ENCODE measurements at regions not wholly inside any gene's neighbourhood (a gene's known extent, or its start where the extent isn't known, plus 50 kb on each side); places are given as distances from the start of the nearest gene placed in this dataset.

- Histone ChIP-seq H3K9me3 (ENCODE audit: control insufficient read depth in 5 of 5, low read length in 5 of 5) (no peaks in the 10 kb centered on the region), H3K9ac (ENCODE audit: low read length in 5 of 5) (no peak overlapping the region), H3K36me3 (ENCODE audit: control insufficient read depth in 5 of 5, insufficient read depth in 5 of 5, low read length in 5 of 5) (no peaks in the 10 kb centered on the region), H3K27me3 (ENCODE audit: control insufficient read depth in 5 of 5, insufficient read depth in 4 of 5, low read length in 5 of 5) (no peaks in the 10 kb centered on the region), H3K4me3 (ENCODE audit: low read depth in 1 of 5, low read length in 5 of 5) (no peak overlapping the region), H3K27ac (ENCODE audit: low read depth, low read length) (no peak overlapping the region), H3K4me1 (ENCODE audit: control insufficient read depth in 5 of 5, insufficient read depth in 5 of 5, low read length in 5 of 5) (no peaks in the 10 kb centered on the region)
Observed at GRCh38 chr4:11919316-11919715, 490.6 kb upstream of the HS3ST1 start.

- Histone ChIP-seq H3K27me3 (ENCODE audit: control insufficient read depth in 5 of 5, insufficient read depth in 4 of 5, low read length in 5 of 5) (no peaks in the 10 kb centered on the region), H3K36me3 (ENCODE audit: control insufficient read depth in 5 of 5, insufficient read depth in 5 of 5, low read length in 5 of 5) (no peaks in the 10 kb centered on the region), H3K9me3 (ENCODE audit: control insufficient read depth in 5 of 5, low read length in 5 of 5) (no peaks in the 10 kb centered on the region), H3K4me1 (ENCODE audit: control insufficient read depth in 5 of 5, insufficient read depth in 5 of 5, low read length in 5 of 5) (no peaks in the 10 kb centered on the region), H3K4me3 (ENCODE audit: low read depth in 1 of 5, low read length in 5 of 5) (no peak overlapping the region), H3K9ac (ENCODE audit: low read length in 5 of 5) (no peak overlapping the region), H3K27ac (ENCODE audit: low read depth, low read length) (no peak overlapping the region)
Observed at GRCh38 chr4:11914406-11914805, 485.7 kb upstream of the HS3ST1 start.

GRCh38 chr4:11912886-11913285 lies 484.2 kb upstream of the HS3ST1 start:
- Histone ChIP-seq H3K27me3 (ENCODE audit: control insufficient read depth in 5 of 5, insufficient read depth in 4 of 5, low read length in 5 of 5) (no peaks in the 10 kb centered on the region), H3K4me1 (ENCODE audit: control insufficient read depth in 5 of 5, insufficient read depth in 5 of 5, low read length in 5 of 5) (no peaks in the 10 kb centered on the region), H3K27ac (ENCODE audit: low read depth, low read length) (no peak overlapping the region), H3K36me3 (ENCODE audit: control insufficient read depth in 5 of 5, insufficient read depth in 5 of 5, low read length in 5 of 5) (no peaks in the 10 kb centered on the region), H3K9ac (ENCODE audit: low read length in 5 of 5) (no peak overlapping the region), H3K9me3 (ENCODE audit: control insufficient read depth in 5 of 5, low read length in 5 of 5) (no peaks in the 10 kb centered on the region), H3K4me3 (ENCODE audit: low read depth in 1 of 5, low read length in 5 of 5) (no peak overlapping the region)

GRCh38 chr4:11910812-11911211 lies 482.1 kb upstream of the HS3ST1 start:
- Histone ChIP-seq H3K27me3 (ENCODE audit: control insufficient read depth in 5 of 5, insufficient read depth in 4 of 5, low read length in 5 of 5) (no peaks in the 10 kb centered on the region), H3K9ac (ENCODE audit: low read length in 5 of 5) (no peak overlapping the region), H3K27ac (ENCODE audit: low read depth, low read length) (no peak overlapping the region), H3K4me1 (ENCODE audit: control insufficient read depth in 5 of 5, insufficient read depth in 5 of 5, low read length in 5 of 5) (no peaks in the 10 kb centered on the region), H3K36me3 (ENCODE audit: control insufficient read depth in 5 of 5, insufficient read depth in 5 of 5, low read length in 5 of 5) (no peaks in the 10 kb centered on the region), H3K4me3 (ENCODE audit: low read depth in 1 of 5, low read length in 5 of 5) (no peak overlapping the region), H3K9me3 (ENCODE audit: control insufficient read depth in 5 of 5, low read length in 5 of 5) (no peaks in the 10 kb centered on the region)

- no peaks in the 10 kb centered on the region for H3K4me1 ChIP-seq (ENCODE audit: control insufficient read depth in 5 of 5, insufficient read depth in 5 of 5, low read length in 5 of 5)
- no peak overlapping the region for H3K9ac ChIP-seq (ENCODE audit: low read length in 5 of 5)
- H3K4me3 ChIP-seq (ENCODE audit: low read depth in 1 of 5, low read length in 5 of 5): no peak overlapping the region
- H3K9me3 ChIP-seq (ENCODE audit: control insufficient read depth in 5 of 5, low read length in 5 of 5): no peaks in the 10 kb centered on the region
- no peaks in the 10 kb centered on the region for H3K27me3 ChIP-seq (ENCODE audit: control insufficient read depth in 5 of 5, insufficient read depth in 4 of 5, low read length in 5 of 5)
- H3K27ac ChIP-seq (ENCODE audit: low read depth, low read length): no peak overlapping the region
- H3K36me3 ChIP-seq (ENCODE audit: control insufficient read depth in 5 of 5, insufficient read depth in 5 of 5, low read length in 5 of 5): no peaks in the 10 kb centered on the region
Observed at GRCh38 chr4:11908712-11909111, 480.0 kb upstream of the HS3ST1 start.

GRCh38 chr4:11908205-11908604 lies 479.5 kb upstream of the HS3ST1 start:
- Histone ChIP-seq H3K4me1 (ENCODE audit: control insufficient read depth in 5 of 5, insufficient read depth in 5 of 5, low read length in 5 of 5) (no peaks in the 10 kb centered on the region), H3K9ac (ENCODE audit: low read length in 5 of 5) (no peak overlapping the region), H3K27ac (ENCODE audit: low read depth, low read length) (no peak overlapping the region), H3K9me3 (ENCODE audit: control insufficient read depth in 5 of 5, low read length in 5 of 5) (no peaks in the 10 kb centered on the region), H3K36me3 (ENCODE audit: control insufficient read depth in 5 of 5, insufficient read depth in 5 of 5, low read length in 5 of 5) (no peaks in the 10 kb centered on the region), H3K27me3 (ENCODE audit: control insufficient read depth in 5 of 5, insufficient read depth in 4 of 5, low read length in 5 of 5) (no peaks in the 10 kb centered on the region), H3K4me3 (ENCODE audit: low read depth in 1 of 5, low read length in 5 of 5) (no peak overlapping the region)

- Histone ChIP-seq H3K27me3 (ENCODE audit: control insufficient read depth in 5 of 5, insufficient read depth in 4 of 5, low read length in 5 of 5) (no peaks in the 10 kb centered on the region), H3K9ac (ENCODE audit: low read length in 5 of 5) (no peak overlapping the region), H3K9me3 (ENCODE audit: control insufficient read depth in 5 of 5, low read length in 5 of 5) (no peaks in the 10 kb centered on the region), H3K27ac (ENCODE audit: low read depth, low read length) (no peak overlapping the region), H3K4me1 (ENCODE audit: control insufficient read depth in 5 of 5, insufficient read depth in 5 of 5, low read length in 5 of 5) (no peaks in the 10 kb centered on the region), H3K36me3 (ENCODE audit: control insufficient read depth in 5 of 5, insufficient read depth in 5 of 5, low read length in 5 of 5) (no peaks in the 10 kb centered on the region), H3K4me3 (ENCODE audit: low read depth in 1 of 5, low read length in 5 of 5) (no peak overlapping the region)
Observed at GRCh38 chr4:11904846-11905739, 476.4 kb upstream of the HS3ST1 start.

GRCh38 chr4:11904117-11904535 lies 475.4 kb upstream of the HS3ST1 start:
- no peak overlapping the region for H3K4me3 ChIP-seq (ENCODE audit: low read depth in 1 of 5, low read length in 5 of 5)
- H3K27ac ChIP-seq (ENCODE audit: low read depth, low read length): no peak overlapping the region
- H3K4me1 ChIP-seq (ENCODE audit: control insufficient read depth in 5 of 5, insufficient read depth in 5 of 5, low read length in 5 of 5): no peaks in the 10 kb centered on the region

GRCh38 chr4:11901089-11901488 lies 472.4 kb upstream of the HS3ST1 start:
- Histone ChIP-seq H3K9ac (ENCODE audit: low read length in 5 of 5) (no peak overlapping the region), H3K9me3 (ENCODE audit: control insufficient read depth in 5 of 5, low read length in 5 of 5) (peaks cover 0 to 4% (median 0%) of the 10 kb centered on the region in 5 donors), H3K4me3 (ENCODE audit: low read depth in 1 of 5, low read length in 5 of 5) (no peak overlapping the region), H3K36me3 (ENCODE audit: control insufficient read depth in 5 of 5, insufficient read depth in 5 of 5, low read length in 5 of 5) (no peaks in the 10 kb centered on the region), H3K4me1 (ENCODE audit: control insufficient read depth in 5 of 5, insufficient read depth in 5 of 5, low read length in 5 of 5) (no peaks in the 10 kb centered on the region), H3K27ac (ENCODE audit: low read depth, low read length) (no peak overlapping the region), H3K27me3 (ENCODE audit: control insufficient read depth in 5 of 5, insufficient read depth in 4 of 5, low read length in 5 of 5) (no peaks in the 10 kb centered on the region)

More at GRCh38 chr4:11904117-11904535, 475.4 kb upstream of the HS3ST1 start:
- no peaks in the 10 kb centered on the region for H3K27me3 ChIP-seq (ENCODE audit: control insufficient read depth in 5 of 5, insufficient read depth in 4 of 5, low read length in 5 of 5)
- no peaks in the 10 kb centered on the region for H3K36me3 ChIP-seq (ENCODE audit: control insufficient read depth in 5 of 5, insufficient read depth in 5 of 5, low read length in 5 of 5)
- no peak overlapping the region for H3K9ac ChIP-seq (ENCODE audit: low read length in 5 of 5)
- no peaks in the 10 kb centered on the region for H3K9me3 ChIP-seq (ENCODE audit: control insufficient read depth in 5 of 5, low read length in 5 of 5)

- no peaks in the 10 kb centered on the region for H3K36me3 ChIP-seq (ENCODE audit: control insufficient read depth in 5 of 5, insufficient read depth in 5 of 5, low read length in 5 of 5)
- no peak overlapping the region for H3K9ac ChIP-seq (ENCODE audit: low read length in 5 of 5)
- no peaks in the 10 kb centered on the region for H3K4me1 ChIP-seq (ENCODE audit: control insufficient read depth in 5 of 5, insufficient read depth in 5 of 5, low read length in 5 of 5)
- no peaks in the 10 kb centered on the region for H3K27me3 ChIP-seq (ENCODE audit: control insufficient read depth in 5 of 5, insufficient read depth in 4 of 5, low read length in 5 of 5)
- no peak overlapping the region for H3K27ac ChIP-seq (ENCODE audit: low read depth, low read length)
- no peak overlapping the region for H3K4me3 ChIP-seq (ENCODE audit: low read depth in 1 of 5, low read length in 5 of 5)
- H3K9me3 ChIP-seq (ENCODE audit: control insufficient read depth in 5 of 5, low read length in 5 of 5): peaks cover 0 to 4% (median 0%) of the 10 kb centered on the region in 5 donors
Observed at GRCh38 chr4:11900359-11900758, 471.7 kb upstream of the HS3ST1 start.

Measured in subcutaneous abdominal adipose tissue (tissue), 5 donors.